ENCODE measurements at regions not wholly inside any gene's neighbourhood (a gene's known extent, or its start where the extent isn't known, plus 50 kb on each side); places are given as distances from the start of the nearest gene placed in this dataset.
A peak's percentile ranks its signal among the peaks of the same experiment; 100 is the strongest.
"Not testable (repeated sequence)": the region's sequence is repeated elsewhere in the genome, so short reads cannot be mapped to it uniquely, and the experiment has no call there.

DNA sequence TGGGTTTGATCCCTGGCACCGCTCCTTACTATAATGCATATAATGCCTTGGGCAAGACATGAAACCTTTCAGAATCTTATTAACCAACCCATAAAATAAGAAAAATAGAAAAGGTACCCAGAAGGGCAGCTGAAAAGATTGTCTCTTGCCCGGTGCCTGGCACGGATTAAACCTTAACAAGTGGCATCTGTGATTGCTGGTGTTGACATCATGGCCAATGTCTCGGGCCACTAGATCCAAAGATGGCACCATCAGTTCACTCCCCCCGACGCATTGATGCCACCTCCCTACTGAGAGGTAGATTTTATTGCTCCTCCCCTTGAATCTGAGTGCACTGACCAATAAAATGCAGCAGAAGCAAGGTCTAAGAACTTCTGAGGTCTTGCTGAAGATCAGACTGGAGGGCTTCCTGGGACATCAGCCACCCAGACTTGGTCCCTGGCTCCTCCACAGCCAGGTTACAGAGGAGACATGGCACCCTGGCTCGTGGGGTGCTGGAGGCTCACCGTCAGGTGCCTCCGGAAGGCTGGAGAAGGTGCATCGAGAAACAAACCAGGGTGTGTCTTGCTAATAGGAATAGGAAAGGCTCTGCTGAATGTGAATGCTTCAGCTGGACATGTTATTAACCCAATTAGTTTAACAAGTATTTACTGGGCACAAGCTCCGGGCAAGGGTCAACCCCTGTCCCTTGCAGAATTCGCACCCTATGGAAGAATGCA is 80.0 kb upstream of the COL5A1 start:
- no peak for DNase-seq (ENCODE audit: low spot score)

DNA sequence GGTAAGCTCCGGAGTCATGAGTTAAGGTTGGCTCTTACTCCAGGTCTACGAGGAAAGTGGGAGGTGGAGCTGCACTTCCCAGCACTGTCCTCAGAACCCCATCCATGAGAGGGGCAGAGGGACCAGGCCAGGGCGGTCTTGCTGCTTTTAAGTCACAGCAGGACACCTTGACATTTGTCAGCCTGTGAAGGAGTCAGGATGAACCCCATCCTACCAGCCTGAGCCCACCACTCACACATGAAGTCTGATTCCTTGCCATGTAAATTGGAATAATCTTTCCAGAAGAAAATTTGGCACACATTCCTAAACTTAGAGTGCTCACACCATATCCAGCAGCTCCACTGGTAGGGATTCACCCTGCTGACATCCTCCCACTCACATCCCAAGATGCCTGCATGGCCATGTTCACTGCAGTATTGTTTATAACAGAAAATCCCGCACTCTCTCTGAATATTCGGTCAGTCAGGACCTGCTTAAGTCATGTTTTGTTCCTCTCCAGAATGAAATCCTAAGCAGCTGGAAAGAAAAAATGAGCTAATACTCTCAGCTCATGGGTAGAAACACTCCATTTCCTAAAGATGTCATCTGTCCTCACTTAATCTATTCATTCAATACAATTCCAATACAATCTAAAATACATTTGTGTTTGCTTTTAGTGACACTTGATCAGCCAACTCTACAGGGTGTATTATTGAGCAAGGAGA is 79.3 kb upstream of the COL5A1 start:
- no peak for DNase-seq (ENCODE audit: low spot score)

DNA sequence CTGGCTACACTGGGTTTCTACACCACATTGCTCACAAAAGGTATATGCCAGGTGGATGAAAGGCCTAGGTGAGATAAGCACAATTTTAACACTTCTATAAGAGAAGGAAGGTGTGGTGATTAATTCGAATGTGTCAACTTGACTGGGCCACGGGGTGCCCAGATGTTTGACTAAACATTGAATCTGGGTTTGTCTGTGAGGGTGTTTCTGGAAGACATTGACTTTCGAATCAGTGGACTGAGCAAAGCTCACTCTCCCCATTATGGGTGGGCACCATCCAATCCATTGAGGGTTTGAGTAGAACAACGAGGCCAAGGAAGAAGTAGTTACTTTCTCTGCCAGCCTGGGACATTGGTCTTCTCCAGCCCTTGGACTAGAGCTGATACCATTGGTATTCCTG is 78.2 kb upstream of the COL5A1 start:
- no peak for DNase-seq (ENCODE audit: low spot score)

DNA sequence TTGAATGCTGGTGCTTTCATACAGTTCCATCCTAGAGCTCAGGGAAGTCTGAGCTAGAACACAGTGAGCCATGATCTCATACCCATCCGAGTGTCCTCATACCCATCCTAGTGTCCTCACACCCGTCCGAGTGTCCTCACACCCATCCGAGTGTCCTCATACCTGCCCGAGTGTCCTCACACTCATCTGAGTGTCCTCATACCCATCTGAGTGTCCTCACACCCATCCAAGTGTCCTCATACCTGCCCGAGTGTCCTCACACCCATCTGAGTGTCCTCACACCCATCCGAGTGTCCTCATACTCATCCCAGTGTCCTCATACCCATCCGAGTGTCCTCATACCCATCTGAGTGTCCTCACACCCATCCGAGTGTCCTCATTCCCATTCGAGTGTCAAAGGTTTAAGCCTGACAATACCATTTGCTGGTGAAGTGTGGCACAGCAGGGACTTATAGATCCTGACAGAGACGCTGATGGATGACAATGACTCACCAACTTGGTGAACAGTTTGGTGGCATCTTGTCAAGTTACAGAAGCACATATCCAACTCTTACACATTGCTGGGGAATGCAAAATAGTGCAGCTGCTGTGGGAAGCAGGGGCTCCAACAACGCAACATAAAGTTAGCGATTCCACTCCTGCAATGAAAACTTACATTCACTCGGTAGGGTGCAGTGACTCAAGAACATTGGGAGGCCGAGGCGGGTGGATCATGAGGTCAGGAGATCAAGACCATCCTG is 77.0 kb upstream of the COL5A1 start:
- peak; percentile 28 for DNase-seq (ENCODE audit: low spot score)

DNA sequence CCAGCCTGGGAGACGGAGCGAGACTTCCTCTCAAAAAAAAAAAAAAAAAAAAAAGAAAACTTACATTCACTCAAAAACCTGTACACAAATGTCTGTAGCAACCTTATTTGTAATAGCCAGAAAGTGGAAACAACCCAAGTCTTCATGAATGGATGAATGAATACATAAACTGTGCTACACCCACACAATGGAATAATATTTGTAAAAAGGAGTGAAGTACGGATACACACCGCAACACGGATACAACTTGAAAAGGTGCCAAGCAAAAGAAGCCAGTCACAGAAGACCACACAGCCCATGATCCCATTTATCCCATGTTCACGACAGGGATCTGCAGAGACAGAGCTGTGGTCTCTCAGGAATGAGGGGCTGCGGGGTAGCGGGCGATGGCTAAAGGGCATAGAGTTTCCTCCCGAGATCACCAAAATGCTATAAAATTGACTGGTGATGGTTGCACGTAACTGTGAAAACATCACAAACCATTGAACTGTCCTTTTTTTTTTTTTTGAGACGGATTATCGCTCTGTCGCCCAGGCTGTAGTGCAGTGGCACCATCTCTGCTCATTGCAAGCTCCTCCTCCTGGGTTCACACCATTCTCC is 76.2 kb upstream of the COL5A1 start:
- DNase-seq (ENCODE audit: low spot score) = no peak

DNA sequence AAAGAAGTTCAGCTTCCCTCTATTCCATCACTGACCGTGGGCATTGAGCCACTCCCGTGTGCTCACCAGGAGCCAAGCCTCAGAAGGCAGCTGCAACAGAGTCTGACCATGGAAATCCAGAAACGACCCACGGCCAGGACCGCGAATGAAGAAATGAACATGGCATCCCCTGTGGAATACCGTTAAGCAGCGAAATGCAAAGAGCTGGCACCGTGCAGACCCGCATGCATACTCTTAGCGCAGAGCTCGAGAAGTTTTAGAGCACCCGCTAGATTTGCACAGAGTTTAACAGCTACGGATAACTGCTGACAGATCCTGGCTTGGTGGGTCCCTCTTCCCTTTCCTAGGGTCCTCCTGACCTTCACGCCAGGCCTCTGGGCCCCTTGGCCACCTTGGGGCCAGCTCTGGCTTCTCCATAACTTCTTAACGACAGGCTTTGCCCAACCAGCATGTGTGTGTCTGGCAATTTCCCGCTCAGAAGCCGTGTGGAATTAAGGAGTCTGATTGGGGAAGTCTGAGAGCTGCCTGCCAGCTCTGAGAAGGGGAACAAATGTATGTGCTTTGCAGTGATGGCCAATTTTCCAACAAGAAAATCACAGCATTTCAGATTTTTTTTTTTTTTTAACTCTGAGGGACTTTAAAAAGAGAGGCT is 75.3 kb upstream of the COL5A1 start:
- no peak for DNase-seq (ENCODE audit: low spot score)

DNA sequence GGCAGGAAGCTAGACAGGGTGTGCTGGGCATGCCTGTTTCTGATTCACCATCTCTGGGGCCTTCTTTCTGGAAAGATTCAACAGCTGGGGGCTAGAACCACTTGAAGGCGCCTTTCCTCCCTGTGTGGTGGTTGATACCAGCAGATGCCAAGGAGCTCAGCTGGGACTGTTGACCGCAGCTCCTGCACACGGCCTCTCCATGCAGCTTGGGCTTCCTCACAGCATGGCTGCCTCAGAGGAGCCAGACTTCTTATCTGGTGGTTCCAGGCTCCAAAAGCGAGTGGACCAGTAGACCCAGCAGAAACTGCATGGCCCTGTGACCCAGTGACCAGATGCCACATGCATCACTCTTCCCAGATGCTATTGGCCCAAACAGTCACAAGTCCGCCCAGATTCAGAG is 74.7 kb upstream of the COL5A1 start:
- DNase-seq (ENCODE audit: low spot score) = no peak

DNA sequence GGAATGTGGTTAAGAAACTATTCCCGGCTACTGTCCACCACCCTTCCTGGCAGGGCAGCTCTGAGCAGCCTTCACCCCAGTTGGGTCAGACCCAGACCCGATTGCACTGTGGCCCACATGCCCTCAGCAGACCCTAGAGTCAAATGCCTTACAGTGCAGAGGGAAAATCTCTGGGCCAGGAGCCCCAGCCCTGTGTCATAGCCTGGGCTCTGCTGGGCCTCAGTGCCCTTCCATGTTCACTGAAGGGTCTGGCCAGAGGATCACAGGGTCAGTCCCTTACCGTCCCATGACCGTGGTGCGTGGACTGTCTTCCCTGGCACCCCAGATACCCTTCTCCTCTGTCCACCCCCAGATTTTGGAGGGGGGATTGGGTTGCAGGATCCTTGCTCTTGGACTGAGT is 73.5 kb upstream of the COL5A1 start:
- no peak for DNase-seq (ENCODE audit: low spot score)

DNA sequence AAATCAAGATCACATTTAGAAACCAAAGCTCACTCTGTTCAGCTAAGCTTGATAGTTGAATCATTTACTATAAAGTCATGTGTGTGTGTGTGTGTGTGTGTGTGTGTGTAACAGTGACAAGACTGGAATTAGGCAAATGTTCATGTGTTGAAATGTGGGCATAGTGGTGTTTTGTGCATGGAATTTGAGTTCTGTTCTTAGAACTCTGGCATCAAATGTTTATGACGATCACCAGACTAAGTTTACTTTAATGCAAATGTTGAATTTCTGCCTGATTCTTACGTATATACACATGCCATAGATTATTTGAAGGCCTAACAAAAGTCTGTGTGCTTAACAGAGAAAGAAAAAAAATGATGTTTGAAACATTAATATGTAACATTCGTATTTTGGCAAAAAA is 72.8 kb upstream of the COL5A1 start:
- no peak for DNase-seq (ENCODE audit: low spot score)

DNA sequence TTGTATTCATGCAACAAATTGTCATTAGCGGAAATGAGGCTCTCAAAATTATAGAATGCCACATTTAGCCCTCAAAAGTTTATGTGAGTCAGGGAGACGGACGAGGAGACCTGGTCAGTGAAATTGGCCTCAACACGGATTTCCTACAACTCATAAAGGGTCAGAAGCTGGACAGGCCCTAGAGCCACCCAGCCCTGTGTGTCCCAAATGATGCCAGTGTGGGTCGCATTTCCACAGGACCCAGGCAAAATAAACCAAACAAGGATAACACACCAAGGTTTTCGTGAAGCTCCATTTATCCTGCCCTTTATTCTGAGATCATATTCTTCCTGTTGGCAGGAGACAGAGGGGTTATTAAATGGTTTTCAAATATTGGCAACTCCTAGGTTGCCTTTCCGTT is 72.0 kb upstream of the COL5A1 start:
- DNase-seq (ENCODE audit: low spot score) = no peak

DNA sequence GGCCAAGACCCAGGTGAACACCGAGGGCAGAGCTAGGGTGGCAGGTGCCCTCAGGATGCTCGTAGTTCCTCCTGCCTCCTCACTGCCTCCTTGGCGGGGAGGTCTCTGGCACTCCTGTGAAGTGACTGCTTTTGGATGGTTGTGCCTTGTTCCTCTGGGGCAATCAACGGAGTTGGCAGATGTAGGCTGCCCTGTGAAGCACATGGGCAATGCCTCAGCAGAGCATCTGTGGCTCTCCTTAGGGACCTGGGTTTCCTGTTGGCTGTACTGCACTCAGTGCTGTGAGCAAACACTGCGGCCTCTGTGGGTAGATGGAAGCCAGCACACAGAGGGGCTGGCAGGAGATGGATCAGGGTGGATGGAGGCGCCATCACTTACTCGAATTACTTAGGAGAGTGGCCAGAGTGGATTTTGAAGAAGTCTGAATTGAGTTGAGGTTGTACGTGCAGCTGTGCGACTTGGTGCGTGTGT is 71.4 kb upstream of the COL5A1 start:
- DNase-seq (ENCODE audit: low spot score) = no peak

DNA sequence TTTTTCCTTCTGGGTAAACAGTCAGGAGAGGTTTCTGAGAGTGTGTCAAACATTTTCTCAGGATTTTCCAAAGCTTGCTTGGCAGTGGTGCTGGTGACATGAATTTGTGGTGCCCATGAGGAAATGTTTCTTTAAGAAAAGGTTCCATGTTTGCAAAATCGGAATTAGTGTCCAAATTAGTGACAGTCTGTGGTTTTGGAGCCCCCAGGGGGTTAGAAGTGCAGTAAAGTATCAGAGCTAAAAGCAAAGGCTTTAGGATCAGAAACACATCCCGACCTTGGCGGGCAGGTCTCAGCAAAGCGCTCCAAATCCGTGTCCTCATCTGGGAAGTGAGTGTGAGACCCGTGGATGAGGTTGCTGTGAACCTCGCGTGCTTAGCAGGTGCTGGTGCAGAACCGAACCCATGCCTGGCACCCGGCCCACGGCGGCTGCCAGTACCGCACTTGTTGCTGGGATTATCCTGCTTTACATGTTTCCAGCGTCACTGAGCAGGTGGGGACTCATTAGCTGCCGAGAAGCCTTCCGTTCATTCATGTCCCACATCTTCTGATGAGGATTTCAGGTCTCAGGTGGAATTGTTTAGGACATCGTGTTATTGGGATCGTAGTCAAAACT is 70.8 kb upstream of the COL5A1 start:
- no peak for DNase-seq (ENCODE audit: low spot score)

DNA sequence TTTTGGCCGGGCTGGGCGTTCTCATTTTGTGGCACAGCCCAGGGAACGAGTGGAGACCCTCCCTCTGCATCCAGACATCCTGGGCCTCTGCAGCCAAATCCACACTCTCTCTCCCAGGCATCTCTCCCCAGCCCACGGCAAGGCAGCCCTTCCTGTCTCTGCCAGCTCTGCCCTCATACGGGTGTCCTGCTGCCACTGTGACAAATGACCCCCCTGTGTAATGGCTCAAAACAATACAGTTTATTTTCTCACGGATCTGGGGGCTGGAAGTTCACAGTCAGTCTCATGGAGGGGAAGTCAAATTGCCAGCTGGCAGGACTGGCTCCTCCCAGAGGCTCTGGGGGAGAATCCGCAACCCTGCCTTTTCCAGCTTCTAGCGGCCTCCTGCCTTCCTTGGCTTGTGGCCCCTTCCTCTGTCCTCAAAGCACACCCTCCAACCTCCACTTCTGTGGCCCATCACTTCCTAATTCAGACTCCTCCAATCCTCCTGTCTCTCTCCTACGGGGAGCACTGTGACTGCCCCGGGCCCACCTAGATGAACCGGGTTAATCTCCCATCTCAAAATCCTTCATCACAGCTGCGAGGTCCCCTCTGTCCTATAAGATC is 70.2 kb upstream of the COL5A1 start:
- no peak for DNase-seq (ENCODE audit: low spot score)

DNA sequence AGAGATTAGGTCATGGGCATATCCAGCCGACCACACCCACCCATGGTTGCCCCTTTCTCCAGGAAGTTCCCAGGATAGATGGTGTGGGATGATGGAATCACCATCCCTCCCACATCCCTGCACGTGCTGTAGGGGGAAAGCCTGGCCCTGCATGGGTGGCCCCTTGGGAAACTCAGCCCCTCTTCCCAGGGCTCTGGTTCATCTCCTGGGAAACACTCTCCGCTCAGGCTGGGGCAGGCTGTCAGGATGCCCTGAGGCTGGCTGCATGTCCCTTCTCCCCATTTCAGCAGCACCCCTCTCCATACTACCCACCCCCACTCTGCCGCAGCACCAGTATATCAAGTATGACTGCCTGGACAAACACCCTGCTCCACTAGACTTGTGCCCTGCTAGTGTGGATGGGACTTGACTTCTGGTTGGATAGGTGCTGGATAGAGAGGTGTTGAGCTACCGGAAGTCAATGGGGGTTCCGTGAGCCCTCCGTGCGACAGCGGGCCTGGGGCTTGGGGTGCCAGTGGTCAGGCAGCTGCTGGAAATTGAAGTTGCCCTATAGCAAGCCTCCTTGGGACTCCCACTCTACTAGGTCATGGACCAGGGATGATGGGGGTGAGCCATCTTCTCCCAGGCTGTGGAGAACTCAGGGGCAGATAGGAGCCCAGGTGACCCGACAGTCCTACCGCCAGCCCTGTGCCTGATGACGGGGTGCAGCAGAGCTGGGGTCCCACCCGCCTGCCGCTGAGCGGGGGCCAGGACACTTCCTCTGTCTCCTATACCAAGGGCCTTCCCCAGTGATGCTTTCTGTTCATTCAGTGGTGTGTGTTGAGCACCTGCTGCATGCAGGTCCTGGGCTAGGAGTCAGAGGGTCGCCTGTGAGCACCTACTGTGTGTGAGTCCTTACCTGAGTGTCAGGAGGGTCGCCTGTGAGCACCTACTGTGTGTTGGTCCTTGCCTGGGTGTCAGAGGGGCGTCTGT is 69.4 kb upstream of the COL5A1 start:
- DNase-seq (ENCODE audit: low spot score) = peak; percentile 68

DNA sequence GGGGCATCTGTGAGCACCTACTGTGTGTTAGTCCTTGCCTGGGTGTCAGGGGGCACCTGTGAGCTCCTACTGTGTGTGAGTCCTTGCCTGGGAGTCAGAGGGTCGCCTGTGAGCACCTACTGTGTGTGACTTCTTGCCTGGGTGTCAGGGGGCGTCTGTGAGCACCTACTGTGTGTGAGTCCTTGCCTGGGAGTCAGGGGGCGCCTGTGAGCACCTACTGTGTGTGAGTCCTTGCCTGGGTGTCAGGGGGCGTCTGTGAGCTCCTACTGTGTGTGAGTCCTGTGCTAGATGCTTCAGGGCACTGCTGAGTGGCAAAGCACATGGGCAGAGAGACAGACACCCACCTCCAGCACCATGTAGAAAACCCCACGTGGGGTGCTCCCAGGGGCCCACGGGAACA is 66.9 kb upstream of the COL5A1 start:
- not testable (repeated sequence) for DNase-seq (ENCODE audit: low spot score)

DNA sequence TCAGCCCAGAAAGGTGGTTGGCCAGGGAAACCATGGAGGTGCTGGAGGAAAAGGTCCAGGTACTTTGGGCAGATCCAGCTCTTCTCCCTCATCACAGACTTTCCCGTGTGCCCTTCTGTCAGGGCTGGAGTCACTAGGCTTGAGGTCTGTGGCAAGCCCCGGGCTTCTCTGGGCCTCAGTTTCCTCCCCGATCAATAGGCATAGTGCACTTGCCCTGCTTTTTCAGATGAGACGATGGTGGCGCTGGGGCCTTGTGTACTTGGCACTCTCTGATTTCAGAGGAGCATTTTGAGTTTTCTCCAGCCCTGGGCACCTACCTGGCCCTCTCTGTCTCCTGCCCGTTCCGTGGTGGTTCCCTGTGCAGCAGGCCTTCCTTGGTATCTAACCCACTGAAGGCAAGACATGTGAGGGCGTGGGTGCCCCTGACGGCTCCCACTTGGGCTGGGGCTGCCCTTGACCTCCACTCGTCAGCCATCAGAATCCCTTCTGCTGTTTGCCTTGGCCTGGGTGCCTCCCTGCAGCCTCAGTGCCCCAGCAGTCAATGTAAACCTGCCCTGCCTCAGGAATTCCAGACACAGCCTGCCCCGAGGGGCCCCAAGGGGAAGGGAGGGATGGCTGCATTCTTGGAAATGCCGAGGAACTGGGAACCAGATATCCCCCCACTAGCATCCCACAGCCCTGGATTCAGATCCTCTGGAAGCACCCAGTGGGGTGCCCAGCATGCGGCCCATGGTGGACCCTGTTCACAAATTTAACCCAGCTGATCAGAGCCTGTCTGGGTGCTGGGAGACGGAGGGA is 66.3 kb upstream of the COL5A1 start:
- no peak for DNase-seq (ENCODE audit: low spot score)

DNA sequence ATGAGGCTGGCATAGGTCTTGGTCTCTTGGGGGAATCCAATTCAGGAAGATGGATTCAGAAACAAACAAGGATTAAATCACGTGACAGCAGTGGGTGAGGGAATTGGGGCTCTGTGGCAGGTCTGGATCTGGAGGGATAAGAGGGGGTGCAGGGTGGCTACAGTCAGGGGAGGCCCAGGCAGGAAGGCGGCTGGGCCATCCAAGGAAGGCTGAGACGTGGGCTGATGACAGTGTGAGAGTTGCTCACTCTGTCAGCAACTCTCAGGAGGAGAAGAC is 65.8 kb upstream of the COL5A1 start:
- DNase-seq (ENCODE audit: low spot score) = no peak

DNA sequence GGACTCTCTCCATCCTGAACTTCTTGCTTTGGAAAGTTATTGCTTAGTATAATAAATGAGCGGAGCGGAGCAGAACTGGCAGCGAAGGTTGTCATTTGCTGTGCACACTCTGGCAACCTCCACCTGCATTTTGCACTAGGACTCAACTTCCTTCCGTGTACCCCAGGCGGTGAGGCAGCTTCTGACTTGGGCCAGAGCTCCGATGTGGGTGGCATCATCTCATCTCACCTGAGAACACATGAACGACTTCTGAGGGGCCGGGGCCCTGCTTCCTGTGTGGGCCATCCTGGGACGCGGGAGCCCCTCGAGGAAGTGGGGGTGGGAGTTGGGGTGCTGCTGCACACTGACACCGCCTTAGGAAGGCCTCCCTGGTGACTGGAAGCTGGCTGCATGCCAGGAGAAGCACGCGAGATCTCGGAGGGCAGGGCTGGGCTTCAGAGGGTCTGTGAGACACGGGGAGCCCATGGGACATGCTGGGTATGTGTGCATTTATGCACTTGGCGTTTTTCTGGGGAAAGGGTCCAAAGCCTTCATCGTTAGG is 56.5 kb upstream of the COL5A1 start:
- DNase-seq (ENCODE audit: low spot score) = no peak

Measured in SW480 (cell line).